Left lung (tissue), 4 donors: ENCODE measurements at regions not wholly inside any gene's neighbourhood (a gene's known extent, or its start where the extent isn't known, plus 50 kb on each side); places are given as distances from the start of the nearest gene placed in this dataset.

ENCODE experiments used
- ATAC-seq: fragments of 200-7000 bp; cut with Tn5 transposase; one replicate; pipeline ENCODE4 v1.9.1; 2020; ENCODE audit warnings: moderate library complexity
- DNase-seq, 4 donors: peaks; one replicate each; pipeline ENCODE4 v3.0.0-alpha.2; 2013 to 2020
- H3K27ac ChIP-seq, 2 donors: fragments of 200-600 bp; sonication (generic) in 1 of 2; one replicate each; pipeline versions ENCODE4 v1.5.0 to v1.8.0; 2020 to 2021
- H3K27me3 ChIP-seq, 2 donors: fragments of 200-600 bp; sonication (generic) in 1 of 2; one replicate each; pipeline versions ENCODE4 v1.5.0 to v1.8.0; 2020 to 2021
- H3K36me3 ChIP-seq, 2 donors: fragments of 200-600 bp; sonication (generic) in 1 of 2; one replicate each; pipeline versions ENCODE4 v1.5.0 to v1.8.0; 2020 to 2021
- H3K4me1 ChIP-seq, 2 donors: fragments of 200-600 bp; one replicate each; pipeline ENCODE4 v1.8.0; 2021
- H3K4me3 ChIP-seq, 2 donors: fragments of 200-600 bp; sonication (generic) in 1 of 2; one replicate each; pipeline versions ENCODE4 v1.5.0 to v1.8.0; 2020 to 2021; ENCODE audit warnings: mild to moderate bottlenecking in 1 of 2
- H3K9me3 ChIP-seq, 2 donors: fragments of 200-600 bp; sonication (generic) in 1 of 2; one replicate each; pipeline versions ENCODE4 v1.5.0 to v1.8.0; 2020 to 2021
- intact Hi-C, 2 donors: fragments of 100-400 bp; cut with DNase I; formaldehyde crosslinking; loops; one replicate each; pipeline versions ENCODE4 v1.11.2 to v1.14.2; 2022
- TF ChIP-seq, protein P1 (sequence below), 2 donors: fragments of 200-600 bp; sonication (generic) in 1 of 2; IDR thresholded peaks; one replicate each; pipeline versions ENCODE4 v1.5.0 to v1.8.0; 2021; ENCODE audit warnings: antibody characterized with exemption in 2 of 2
- donor health status: DM: no; HTN: yes; CAD: no.
- donor health status: DM: no; HTN: no; CAD: no.

DNA sequence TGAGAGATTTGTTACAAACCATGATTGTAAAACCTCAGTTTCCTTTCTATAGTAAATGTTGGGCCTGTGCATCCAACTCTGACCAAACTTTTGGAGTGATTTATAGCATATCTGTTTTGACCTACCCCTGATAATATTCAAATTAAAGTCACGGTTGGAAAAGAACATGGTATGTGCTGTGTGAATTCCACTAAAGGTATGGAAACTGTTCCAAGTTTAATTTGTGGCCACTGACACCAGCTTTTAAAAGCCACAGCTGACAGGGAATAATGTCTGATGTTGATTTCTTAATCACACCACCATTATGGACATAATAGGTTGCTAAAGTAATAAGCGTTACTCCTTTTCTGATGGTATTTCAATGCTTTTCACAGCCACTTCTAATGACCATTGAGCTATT, 1215.9 kb downstream of the CDH8 start:
- no peaks in the 10 kb centered on the region for H3K36me3 ChIP-seq
- ATAC-seq (no peak), DNase-seq (no peak)
- intact Hi-C loops, result no loop called here
- no peak overlapping the region for H3K27ac ChIP-seq
- H3K9me3 ChIP-seq, result no peaks in the 10 kb centered on the region
- no peak overlapping the region for H3K4me3 ChIP-seq
- no peaks in the 10 kb centered on the region for H3K4me1 ChIP-seq
- TF ChIP-seq, protein P1, sequence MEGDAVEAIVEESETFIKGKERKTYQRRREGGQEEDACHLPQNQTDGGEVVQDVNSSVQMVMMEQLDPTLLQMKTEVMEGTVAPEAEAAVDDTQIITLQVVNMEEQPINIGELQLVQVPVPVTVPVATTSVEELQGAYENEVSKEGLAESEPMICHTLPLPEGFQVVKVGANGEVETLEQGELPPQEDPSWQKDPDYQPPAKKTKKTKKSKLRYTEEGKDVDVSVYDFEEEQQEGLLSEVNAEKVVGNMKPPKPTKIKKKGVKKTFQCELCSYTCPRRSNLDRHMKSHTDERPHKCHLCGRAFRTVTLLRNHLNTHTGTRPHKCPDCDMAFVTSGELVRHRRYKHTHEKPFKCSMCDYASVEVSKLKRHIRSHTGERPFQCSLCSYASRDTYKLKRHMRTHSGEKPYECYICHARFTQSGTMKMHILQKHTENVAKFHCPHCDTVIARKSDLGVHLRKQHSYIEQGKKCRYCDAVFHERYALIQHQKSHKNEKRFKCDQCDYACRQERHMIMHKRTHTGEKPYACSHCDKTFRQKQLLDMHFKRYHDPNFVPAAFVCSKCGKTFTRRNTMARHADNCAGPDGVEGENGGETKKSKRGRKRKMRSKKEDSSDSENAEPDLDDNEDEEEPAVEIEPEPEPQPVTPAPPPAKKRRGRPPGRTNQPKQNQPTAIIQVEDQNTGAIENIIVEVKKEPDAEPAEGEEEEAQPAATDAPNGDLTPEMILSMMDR (IDR thresholded peaks at IDR 0.05), result no peak
- H3K27me3 ChIP-seq, result no peaks in the 10 kb centered on the region

GRCh38 chr16:60818465-60818864, 1217.8 kb downstream of the CDH8 start:
- H3K27me3 ChIP-seq, result no peaks in the 10 kb centered on the region
- no peak for DNase-seq
- no peaks in the 10 kb centered on the region for H3K4me1 ChIP-seq
- H3K4me3 ChIP-seq, result no peak overlapping the region
- H3K9me3 ChIP-seq, result no peaks in the 10 kb centered on the region
- TF ChIP-seq, protein P1 (IDR thresholded peaks at IDR 0.05), result no peak
- no peak overlapping the region for H3K27ac ChIP-seq
- no peaks in the 10 kb centered on the region for H3K36me3 ChIP-seq
- intact Hi-C loops, result no loop called here
- no peak for ATAC-seq

GRCh38 chr16:60816461-60816860, 1219.8 kb downstream of the CDH8 start:
- H3K9me3 ChIP-seq, result no peaks in the 10 kb centered on the region
- ATAC-seq, result no peak
- TF ChIP-seq, protein P1 (IDR thresholded peaks at IDR 0.05), result no peak
- H3K4me3 ChIP-seq, result no peak overlapping the region
- intact Hi-C loops, result no loop called here
- DNase-seq, result no peak
- no peaks in the 10 kb centered on the region for H3K27me3 ChIP-seq
- H3K4me1 ChIP-seq, result no peaks in the 10 kb centered on the region
- H3K27ac ChIP-seq, result no peak overlapping the region
- no peaks in the 10 kb centered on the region for H3K36me3 ChIP-seq

- no peaks in the 10 kb centered on the region for H3K27me3 ChIP-seq
- no peaks in the 10 kb centered on the region for H3K36me3 ChIP-seq
- no peaks in the 10 kb centered on the region for H3K4me1 ChIP-seq
- no peak for DNase-seq
- H3K4me3 ChIP-seq, result no peak overlapping the region
- H3K9me3 ChIP-seq, result no peaks in the 10 kb centered on the region
- no peak overlapping the region for H3K27ac ChIP-seq
- TF ChIP-seq, protein P1 (IDR thresholded peaks at IDR 0.05), result no peak
- no peak for ATAC-seq
- intact Hi-C loops, result no loop called here
Observed at GRCh38 chr16:60815865-60816264, 1220.4 kb downstream of the CDH8 start.

DNA sequence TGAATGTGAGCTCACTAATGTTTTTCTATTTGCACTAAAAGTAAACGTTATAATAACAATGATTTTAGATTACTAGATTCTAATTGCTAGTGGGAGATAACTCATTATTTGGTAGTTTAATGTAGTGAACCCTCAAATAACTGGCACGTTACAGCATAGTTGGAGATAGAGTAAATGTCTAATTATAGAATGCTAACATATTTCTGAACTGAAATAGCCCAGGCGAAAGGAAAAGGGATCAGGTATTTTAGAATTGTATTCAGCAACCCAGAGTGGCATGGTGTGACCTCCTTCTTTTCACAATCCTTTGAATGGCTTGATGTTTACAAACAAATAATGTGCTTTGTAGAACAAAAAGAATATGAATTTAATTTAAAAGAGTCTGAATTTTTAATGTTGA, 1221.2 kb downstream of the CDH8 start:
- intact Hi-C loops, result no loop called here
- ATAC-seq, result no peak
- H3K27me3 ChIP-seq, result no peaks in the 10 kb centered on the region
- no peak for DNase-seq
- H3K9me3 ChIP-seq, result no peaks in the 10 kb centered on the region
- no peak overlapping the region for H3K27ac ChIP-seq
- H3K4me3 ChIP-seq, result no peak overlapping the region
- TF ChIP-seq, protein P1 (IDR thresholded peaks at IDR 0.05), result no peak
- no peaks in the 10 kb centered on the region for H3K36me3 ChIP-seq
- no peaks in the 10 kb centered on the region for H3K4me1 ChIP-seq
